Neural cell (in vitro differentiated cells): ENCODE measurements at regions not wholly inside any gene's neighbourhood (a gene's known extent, or its start where the extent isn't known, plus 50 kb on each side); places are given as distances from the start of the nearest gene placed in this dataset.

Experiments
- CTCF ChIP-seq: fragments of 450-650 bp; IDR thresholded peaks from 2 replicates; pipeline ENCODE4 v1.5.1; 2014; ENCODE audit warnings: antibody characterized with exemption, mild to moderate bottlenecking, moderate library complexity; ENCODE audit not compliant: poor library complexity, severe bottlenecking
- EP300 ChIP-seq: fragments of 450-650 bp; conservative IDR thresholded peaks from 2 replicates; pipeline ENCODE4 v1.6.1; 2014; ENCODE audit warnings: antibody characterized with exemption, mild to moderate bottlenecking, moderate library complexity; ENCODE audit not compliant: poor library complexity, severe bottlenecking
- MXI1 ChIP-seq: fragments of 450-650 bp; conservative IDR thresholded peaks from 2 replicates; pipeline ENCODE4 v1.6.1; 2014; ENCODE audit warnings: antibody characterized with exemption, mild to moderate bottlenecking; ENCODE audit not compliant: poor library complexity, severe bottlenecking
- POLR2AphosphoS5 ChIP-seq: IDR thresholded peaks from 2 replicates; pipeline ENCODE4 v1.6.1; 2012
- TAF1 ChIP-seq: IDR thresholded peaks from 2 replicates; pipeline ENCODE4 v1.6.1; 2012; ENCODE audit warnings: low read depth

DNA sequence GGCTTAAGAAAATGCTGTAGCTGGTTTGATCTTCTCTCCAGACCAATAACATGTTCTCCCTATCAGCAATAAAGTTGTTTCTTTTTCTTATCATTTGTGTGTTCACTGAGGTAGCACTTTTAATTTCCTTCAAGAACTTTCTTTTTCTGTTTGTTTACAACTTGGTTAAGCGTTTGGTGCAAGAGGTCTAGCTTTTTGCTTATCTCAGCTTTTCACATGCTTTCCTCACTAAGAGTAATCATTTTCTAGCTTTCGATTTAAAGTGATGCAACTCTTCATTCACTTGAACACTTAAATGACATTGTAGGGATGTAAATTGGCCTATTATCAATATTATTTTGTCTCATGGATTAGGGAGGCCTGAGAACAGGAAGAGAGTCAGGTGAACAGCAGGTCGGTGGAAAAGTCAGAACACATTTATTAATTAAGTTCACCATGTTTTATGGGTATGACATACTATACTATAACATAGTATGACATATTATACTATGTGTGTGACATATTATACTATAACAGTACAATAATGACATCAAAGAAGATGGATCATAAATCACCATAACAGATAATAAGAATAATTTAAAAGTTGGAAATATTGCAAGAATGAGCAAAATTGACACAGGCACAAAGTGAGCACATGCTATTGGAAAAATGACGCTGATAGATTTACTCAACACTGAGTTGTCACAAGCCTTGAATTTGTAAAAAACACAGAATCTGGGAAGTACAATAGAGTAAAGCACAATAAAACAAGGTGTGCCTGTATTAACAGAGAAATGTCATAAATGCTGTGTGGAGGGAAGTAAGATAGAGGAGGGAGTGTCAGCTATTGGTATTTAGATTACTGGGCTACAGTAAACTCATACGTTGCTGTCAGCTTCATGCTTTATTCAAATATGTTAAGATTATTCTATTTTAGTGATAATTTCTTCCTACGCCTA, 218.6 kb upstream of the SLC7A11 start:
- no peak for TF ChIP-seq CTCF
- no peak for TF ChIP-seq POLR2AphosphoS5
- TF ChIP-seq EP300, result no peak
- TF ChIP-seq TAF1, result no peak
- no peak for TF ChIP-seq MXI1
